ENCODE measurements at regions not wholly inside any gene's neighbourhood (a gene's known extent, or its start where the extent isn't known, plus 50 kb on each side); places are given as distances from the start of the nearest gene placed in this dataset.

DNA sequence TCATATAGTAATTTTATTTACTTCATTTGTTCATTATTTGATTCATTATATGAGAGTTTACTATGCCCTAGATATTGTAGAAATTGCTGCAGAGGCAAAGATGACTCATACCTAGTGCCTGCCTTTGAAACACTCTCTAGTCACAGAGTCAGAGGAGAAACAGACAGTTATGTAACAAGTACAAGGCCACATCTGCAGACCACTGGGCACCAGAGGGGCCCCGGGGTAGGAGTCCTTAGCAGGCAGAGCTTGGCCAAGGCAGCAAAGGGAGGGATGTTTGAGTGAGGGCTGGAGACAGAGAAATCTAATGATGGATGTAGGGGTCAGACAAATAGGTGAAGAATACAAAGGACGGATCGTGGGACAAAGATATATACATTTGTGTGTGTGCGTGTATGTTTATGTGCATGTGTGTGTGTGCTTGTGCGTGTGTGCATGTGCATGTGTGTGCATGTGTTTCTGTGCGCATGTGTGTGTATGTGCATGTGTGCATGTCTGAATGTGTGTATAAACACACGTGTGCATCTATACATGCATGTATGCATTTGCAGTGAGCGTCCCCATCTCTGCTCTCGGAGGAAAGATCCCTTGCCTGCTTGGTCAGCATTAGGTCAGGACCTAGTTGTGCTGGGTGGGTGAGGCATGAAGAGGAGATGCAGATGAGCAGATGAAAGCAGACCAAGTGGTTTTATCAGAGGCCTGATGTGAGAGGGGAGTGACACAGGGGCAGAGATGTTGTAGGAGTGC is 170.6 kb upstream of the MYT1L start:
- no peaks in the 10 kb centered on the region for H3K36me3 ChIP-seq (ENCODE audit: insufficient read depth, low read length)
- no peak for DNase-seq
- CTCF ChIA-PET: no interaction called here
- POLR2A ChIA-PET: no interaction called here
- H3K4me3 ChIP-seq (ENCODE audit: low read length): no peak overlapping the region
- Mint-ChIP-seq H3K27ac (no peak overlapping the region), H3K9me3 (peaks cover 0 to 6% (median 0%) of the 10 kb centered on the region in 5 donors), H3K4me1 (no peaks in the 10 kb centered on the region), H3K27me3 (peaks cover 5 to 6% of the 10 kb centered on the region in 2 donors), H3K36me3 (no peaks in the 10 kb centered on the region), H3K4me3 (no peak overlapping the region)
- no peaks in the 10 kb centered on the region for H3K9me3 ChIP-seq (ENCODE audit: low read length)
- H3K27me3 ChIP-seq (ENCODE audit: insufficient read depth, low read length, poor library complexity, severe bottlenecking): no peaks in the 10 kb centered on the region
- H3K27ac ChIP-seq (ENCODE audit: low read depth, low read length): no peak overlapping the region
- H3K4me1 ChIP-seq (ENCODE audit: insufficient read depth, low read length): no peaks in the 10 kb centered on the region

GRCh38 chr2:2495606-2496005 is 164.5 kb upstream of the MYT1L start:
- ChIA-PET POLR2A (no interaction called here), CTCF (no interaction called here)
- no peaks in the 10 kb centered on the region for H3K36me3 Mint-ChIP-seq
- no peak overlapping the region for H3K4me3 ChIP-seq (ENCODE audit: low read length)
- peaks cover 0 to 1% (median under 1%) of the 10 kb centered on the region in 5 donors for H3K9me3 Mint-ChIP-seq
- H3K27me3 ChIP-seq (ENCODE audit: insufficient read depth, low read length, poor library complexity, severe bottlenecking): no peaks in the 10 kb centered on the region
- no peak overlapping the region for H3K27ac Mint-ChIP-seq
- H3K27ac ChIP-seq (ENCODE audit: low read depth, low read length): no peak overlapping the region
- no peak for DNase-seq
- no peak overlapping the region for H3K4me3 Mint-ChIP-seq
- H3K9me3 ChIP-seq (ENCODE audit: low read length): no peaks in the 10 kb centered on the region
- no peaks in the 10 kb centered on the region for H3K36me3 ChIP-seq (ENCODE audit: insufficient read depth, low read length)
- no peaks in the 10 kb centered on the region for H3K4me1 Mint-ChIP-seq
- peaks cover 0 to 3% of the 10 kb centered on the region in 2 donors for H3K27me3 Mint-ChIP-seq
- no peaks in the 10 kb centered on the region for H3K4me1 ChIP-seq (ENCODE audit: insufficient read depth, low read length)

- H3K9me3 ChIP-seq (ENCODE audit: low read length): no peaks in the 10 kb centered on the region
- H3K27me3 Mint-ChIP-seq: peaks cover 0 to 3% of the 10 kb centered on the region in 2 donors
- H3K36me3 ChIP-seq (ENCODE audit: insufficient read depth, low read length): no peaks in the 10 kb centered on the region
- no peak overlapping the region for H3K4me3 Mint-ChIP-seq
- H3K27ac Mint-ChIP-seq: no peak overlapping the region
- H3K9me3 Mint-ChIP-seq: peaks cover 0 to 3% (median 0%) of the 10 kb centered on the region in 5 donors
- no peaks in the 10 kb centered on the region for H3K36me3 Mint-ChIP-seq
- ChIA-PET CTCF (no interaction called here), POLR2A (no interaction called here)
- no peak overlapping the region for H3K4me3 ChIP-seq (ENCODE audit: low read length)
- no peaks in the 10 kb centered on the region for H3K4me1 Mint-ChIP-seq
- no peaks in the 10 kb centered on the region for H3K4me1 ChIP-seq (ENCODE audit: insufficient read depth, low read length)
- no peak overlapping the region for H3K27ac ChIP-seq (ENCODE audit: low read depth, low read length)
- DNase-seq: no peak
- H3K27me3 ChIP-seq (ENCODE audit: insufficient read depth, low read length, poor library complexity, severe bottlenecking): no peaks in the 10 kb centered on the region
Observed at GRCh38 chr2:2493496-2493895, 162.4 kb upstream of the MYT1L start.

GRCh38 chr2:2492800-2493199 is 161.7 kb upstream of the MYT1L start:
- no peaks in the 10 kb centered on the region for H3K27me3 ChIP-seq (ENCODE audit: insufficient read depth, low read length, poor library complexity, severe bottlenecking)
- H3K4me1 ChIP-seq (ENCODE audit: insufficient read depth, low read length): no peaks in the 10 kb centered on the region
- H3K4me3 ChIP-seq (ENCODE audit: low read length): no peak overlapping the region
- Mint-ChIP-seq H3K4me1 (no peaks in the 10 kb centered on the region), H3K36me3 (no peaks in the 10 kb centered on the region), H3K9me3 (peaks cover 0 to 3% (median 0%) of the 10 kb centered on the region in 5 donors), H3K27me3 (peaks cover 0 to 3% of the 10 kb centered on the region in 2 donors), H3K4me3 (no peak overlapping the region), H3K27ac (no peak overlapping the region)
- DNase-seq: no peak
- no peak overlapping the region for H3K27ac ChIP-seq (ENCODE audit: low read depth, low read length)
- ChIA-PET CTCF (no interaction called here), POLR2A (no interaction called here)
- H3K36me3 ChIP-seq (ENCODE audit: insufficient read depth, low read length): no peaks in the 10 kb centered on the region
- no peaks in the 10 kb centered on the region for H3K9me3 ChIP-seq (ENCODE audit: low read length)

DNA sequence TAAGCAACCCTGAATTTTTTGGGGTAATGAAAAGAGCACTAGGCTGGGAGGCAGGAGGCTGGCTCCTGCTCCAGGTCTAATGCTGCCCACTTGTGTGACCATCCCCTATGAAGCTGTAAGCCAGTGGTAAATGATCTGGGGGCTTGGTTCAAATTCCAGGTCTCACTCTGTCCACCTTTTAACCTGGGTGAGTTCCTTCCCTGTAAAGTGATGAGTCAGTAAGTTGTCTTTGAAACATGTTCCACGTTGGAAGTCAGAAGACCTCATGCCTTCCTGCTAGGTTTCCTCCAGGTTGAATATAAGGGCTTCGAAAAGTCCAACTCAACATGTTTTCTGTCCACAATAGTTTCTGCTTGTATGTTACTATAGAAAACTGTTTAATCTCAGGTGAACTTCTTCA is 160.9 kb upstream of the MYT1L start:
- no peaks in the 10 kb centered on the region for H3K4me1 ChIP-seq (ENCODE audit: insufficient read depth, low read length)
- POLR2A ChIA-PET: no interaction called here

GRCh38 chr2:2484301-2484700 is 153.2 kb upstream of the MYT1L start:
- peaks cover 0 to 4% (median 0%) of the 10 kb centered on the region in 5 donors for H3K9me3 Mint-ChIP-seq
- H3K9me3 ChIP-seq (ENCODE audit: low read length): no peaks in the 10 kb centered on the region
- no peaks in the 10 kb centered on the region for H3K36me3 ChIP-seq (ENCODE audit: insufficient read depth, low read length)
- no peak overlapping the region for H3K27ac Mint-ChIP-seq
- H3K4me1 ChIP-seq (ENCODE audit: insufficient read depth, low read length): no peaks in the 10 kb centered on the region
- DNase-seq: no peak
- H3K4me1 Mint-ChIP-seq: no peaks in the 10 kb centered on the region
- H3K36me3 Mint-ChIP-seq: no peaks in the 10 kb centered on the region
- H3K27me3 Mint-ChIP-seq: peaks cover 0 to 6% of the 10 kb centered on the region in 2 donors
- H3K4me3 Mint-ChIP-seq: no peak overlapping the region
- ChIA-PET POLR2A (no interaction called here), CTCF (no interaction called here)
- H3K27ac ChIP-seq (ENCODE audit: low read depth, low read length): no peak overlapping the region
- no peak overlapping the region for H3K4me3 ChIP-seq (ENCODE audit: low read length)
- H3K27me3 ChIP-seq (ENCODE audit: insufficient read depth, low read length, poor library complexity, severe bottlenecking): no peaks in the 10 kb centered on the region

More for the DNA sequence above, 160.9 kb upstream of the MYT1L start:
- DNase-seq: no peak
- Histone ChIP-seq H3K27me3 (ENCODE audit: insufficient read depth, low read length, poor library complexity, severe bottlenecking) (no peaks in the 10 kb centered on the region), H3K36me3 (ENCODE audit: insufficient read depth, low read length) (no peaks in the 10 kb centered on the region), H3K9me3 (ENCODE audit: low read length) (no peaks in the 10 kb centered on the region), H3K4me3 (ENCODE audit: low read length) (no peak overlapping the region), H3K27ac (ENCODE audit: low read depth, low read length) (no peak overlapping the region)
- no peaks in the 10 kb centered on the region for H3K36me3 Mint-ChIP-seq
- CTCF ChIA-PET: no interaction called here
- peaks cover 0 to 3% (median 0%) of the 10 kb centered on the region in 5 donors for H3K9me3 Mint-ChIP-seq
- peaks cover 0 to 3% of the 10 kb centered on the region in 2 donors for H3K27me3 Mint-ChIP-seq
- no peaks in the 10 kb centered on the region for H3K4me1 Mint-ChIP-seq
- no peak overlapping the region for H3K4me3 Mint-ChIP-seq
- no peak overlapping the region for H3K27ac Mint-ChIP-seq

GRCh38 chr2:2482851-2483250 is 151.8 kb upstream of the MYT1L start:
- ChIA-PET POLR2A (interaction anchor here (0.6 kb wide), 1 partner anchor 1062 kb away, joined by 3 read pairs; no protein-coding TSS in a partner anchor), CTCF (no interaction called here)
- Histone ChIP-seq H3K4me3 (ENCODE audit: low read length) (no peak overlapping the region), H3K27ac (ENCODE audit: low read depth, low read length) (no peak overlapping the region), H3K9me3 (ENCODE audit: low read length) (no peaks in the 10 kb centered on the region), H3K27me3 (ENCODE audit: insufficient read depth, low read length, poor library complexity, severe bottlenecking) (no peaks in the 10 kb centered on the region), H3K36me3 (ENCODE audit: insufficient read depth, low read length) (no peaks in the 10 kb centered on the region), H3K4me1 (ENCODE audit: insufficient read depth, low read length) (no peaks in the 10 kb centered on the region)
- Mint-ChIP-seq H3K9me3 (peaks cover 0 to 4% (median 0%) of the 10 kb centered on the region in 5 donors), H3K4me1 (no peaks in the 10 kb centered on the region), H3K36me3 (no peaks in the 10 kb centered on the region), H3K27ac (no peak overlapping the region), H3K27me3 (peaks cover 0 to 6% of the 10 kb centered on the region in 2 donors), H3K4me3 (no peak overlapping the region)
- no peak for DNase-seq

DNA sequence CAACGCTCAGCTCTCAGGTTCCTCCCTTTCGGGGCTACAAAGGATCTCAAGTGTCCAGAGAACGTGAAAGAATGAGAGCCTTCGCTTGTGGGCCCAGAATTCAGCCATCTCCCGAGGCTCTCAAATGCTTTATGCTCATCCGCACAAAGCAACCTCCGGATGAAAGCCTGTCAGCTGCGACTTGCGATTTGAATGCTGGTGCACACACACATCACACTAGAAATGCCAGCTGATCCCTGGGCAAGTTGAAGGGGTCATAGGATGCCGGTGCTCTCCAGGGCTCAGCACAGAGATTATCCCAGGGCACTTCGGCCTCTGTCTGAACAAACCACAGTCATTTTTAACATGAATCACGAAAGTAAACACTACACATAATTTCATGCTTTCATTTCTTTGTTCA is 141.8 kb upstream of the MYT1L start:
- ChIA-PET CTCF (no interaction called here), POLR2A (no interaction called here)
- no peak overlapping the region for H3K27ac Mint-ChIP-seq
- Histone ChIP-seq H3K9me3 (ENCODE audit: low read length) (no peaks in the 10 kb centered on the region), H3K4me3 (ENCODE audit: low read length) (no peak overlapping the region), H3K27me3 (ENCODE audit: insufficient read depth, low read length, poor library complexity, severe bottlenecking) (no peaks in the 10 kb centered on the region), H3K27ac (ENCODE audit: low read depth, low read length) (no peak overlapping the region), H3K4me1 (ENCODE audit: insufficient read depth, low read length) (no peaks in the 10 kb centered on the region), H3K36me3 (ENCODE audit: insufficient read depth, low read length) (no peaks in the 10 kb centered on the region)
- DNase-seq: no peak
- H3K4me1 Mint-ChIP-seq: no peaks in the 10 kb centered on the region
- H3K4me3 Mint-ChIP-seq: no peak overlapping the region
- H3K27me3 Mint-ChIP-seq: no peaks in the 10 kb centered on the region
- H3K9me3 Mint-ChIP-seq: peaks cover 0 to 3% (median 0%) of the 10 kb centered on the region in 5 donors
- no peaks in the 10 kb centered on the region for H3K36me3 Mint-ChIP-seq
